HG03520 (cell line): ENCODE measurements at regions not wholly inside any gene's neighbourhood (a gene's known extent, or its start where the extent isn't known, plus 50 kb on each side); places are given as distances from the start of the nearest gene placed in this dataset.

Experiments
- ATAC-seq: cut with Tn5 transposase; IDR thresholded peaks from one replicate; pipeline ENCODE4 v1.9.1; 2021; ENCODE audit warnings: mild to moderate bottlenecking, moderate library complexity; ENCODE audit not compliant: unreplicated experiment

DNA sequence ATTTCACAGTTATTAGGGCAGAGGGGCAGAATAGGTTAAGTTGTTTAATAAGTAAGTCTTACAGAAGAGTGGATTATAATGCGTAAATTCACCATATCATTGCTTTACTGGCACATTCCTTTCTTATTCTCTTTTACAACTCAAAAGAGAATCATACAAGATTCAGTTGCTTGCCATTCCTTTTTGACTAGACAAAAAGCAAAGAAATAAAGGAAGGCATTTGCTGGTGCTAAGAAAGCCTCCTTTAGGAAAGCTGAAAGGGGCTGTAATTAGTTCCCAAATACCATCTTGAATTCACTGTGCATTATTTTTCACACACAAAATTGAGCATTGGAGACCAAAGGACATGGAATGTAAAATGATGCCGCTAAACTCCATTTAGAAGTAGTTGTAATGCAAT, 499.3 kb downstream of the NXPH1 start:
- ATAC-seq: no peak

GRCh38 chr7:8937204-8937603, 503.8 kb downstream of the NXPH1 start:
- ATAC-seq: no peak

DNA sequence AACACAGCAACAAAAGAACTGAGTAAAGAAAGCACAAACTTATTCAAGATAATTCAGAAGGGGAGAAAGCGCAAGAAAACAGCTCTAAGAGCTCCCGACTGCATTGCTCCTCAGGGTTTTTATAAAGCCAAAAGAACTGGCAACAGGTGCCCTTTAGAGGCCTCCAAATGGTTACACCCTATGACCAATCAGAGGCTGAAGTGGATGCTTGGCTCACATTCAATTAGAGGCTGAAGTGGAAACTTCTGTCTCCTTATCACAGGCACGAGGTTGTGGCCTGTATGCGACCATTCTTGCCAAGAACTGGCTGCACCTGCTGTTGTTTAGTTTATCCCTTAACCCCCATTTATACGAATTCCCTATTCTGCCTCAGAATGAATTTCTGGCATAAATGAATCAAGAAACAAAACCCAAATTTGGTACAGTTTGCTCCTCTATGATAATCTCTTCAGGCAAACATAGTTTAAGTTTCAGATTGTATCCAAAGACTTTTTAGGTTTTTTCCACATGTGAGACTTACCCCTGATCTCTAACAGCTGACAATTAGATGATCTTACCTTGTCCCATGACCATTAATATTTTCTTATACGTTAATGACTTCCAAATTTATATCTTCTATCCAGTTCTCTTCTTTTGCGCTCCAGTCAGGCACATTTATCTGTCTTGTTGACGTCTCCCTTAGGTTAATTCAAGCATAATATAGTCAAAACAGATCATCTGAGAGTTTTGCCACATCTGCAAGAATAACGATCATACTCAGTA, 504.8 kb downstream of the NXPH1 start:
- ATAC-seq: no peak

DNA sequence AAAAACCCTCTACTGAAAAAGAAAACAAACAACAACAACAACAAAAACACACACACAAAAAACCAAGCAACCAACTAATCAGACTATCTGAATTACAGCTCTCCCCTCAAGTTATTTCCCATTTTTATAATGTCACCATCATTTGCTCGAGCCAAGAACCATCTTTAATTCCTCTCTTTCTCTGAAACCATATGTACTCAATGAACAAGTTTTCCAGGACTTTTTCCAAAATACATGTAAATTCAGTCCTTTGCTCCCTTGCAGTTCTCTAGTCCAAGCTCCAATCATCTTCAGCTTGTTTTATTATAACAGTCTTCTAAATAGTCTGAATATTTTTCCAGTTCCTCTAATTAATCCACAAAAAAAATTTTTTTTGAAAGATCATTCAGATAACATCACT, 506.0 kb downstream of the NXPH1 start:
- ATAC-seq: no peak

- no peak for ATAC-seq
These were observed 530.3 kb downstream of the NXPH1 start for GRCh38 chr7:8963722-8964121.

- ATAC-seq: no peak
These were observed 531.8 kb downstream of the NXPH1 start for GRCh38 chr7:8965177-8965576.

GRCh38 chr7:8973601-8974000, 540.2 kb downstream of the NXPH1 start:
- no peak for ATAC-seq

DNA sequence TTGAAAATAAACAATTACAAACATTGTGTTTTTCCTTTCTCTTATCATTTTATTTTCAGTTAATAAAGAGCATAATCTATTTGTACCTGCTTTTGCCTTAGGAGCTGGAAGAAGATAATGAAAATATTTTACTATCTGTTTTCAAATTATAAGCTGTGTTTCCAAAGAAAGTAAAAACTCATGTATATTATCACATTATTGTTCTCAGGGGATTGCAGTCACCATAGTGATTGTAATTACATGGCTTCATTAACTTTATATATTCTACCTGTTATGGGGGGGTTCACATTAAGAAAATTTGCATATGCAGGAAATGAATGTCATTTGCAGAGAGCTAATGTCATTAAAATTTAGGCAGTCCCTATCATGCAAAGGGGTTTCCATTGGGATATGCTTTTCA, 542.3 kb downstream of the NXPH1 start:
- ATAC-seq: no peak

DNA sequence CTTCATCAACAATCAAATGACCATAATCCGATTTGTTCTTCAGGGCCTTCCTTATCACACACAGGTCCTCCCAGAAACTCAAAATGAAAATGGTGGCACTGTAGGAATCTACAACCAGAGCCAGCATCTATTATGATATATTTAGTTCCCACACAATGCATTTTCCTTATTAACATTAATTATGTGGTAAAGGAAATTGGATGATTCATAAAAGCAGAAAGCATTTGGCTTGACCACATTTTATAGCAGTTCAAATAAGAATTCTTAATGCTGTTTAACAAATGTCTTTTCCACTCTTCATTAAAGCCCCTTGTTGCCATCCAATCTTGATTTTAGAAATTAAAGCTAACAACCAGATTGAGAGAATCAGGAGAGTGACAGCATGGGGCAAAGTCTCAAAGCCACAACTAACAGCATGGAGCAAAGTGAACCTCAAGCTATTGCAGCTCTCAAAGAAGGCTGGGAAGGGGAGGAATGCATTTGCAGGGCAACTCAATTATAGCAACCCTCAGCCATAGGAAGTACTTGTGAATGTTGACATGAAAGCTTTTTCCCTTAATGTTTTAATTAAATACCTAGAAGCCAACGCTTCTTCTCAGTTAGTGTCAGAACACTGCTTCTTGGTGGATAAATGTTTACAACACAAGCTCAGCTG, 549.1 kb downstream of the NXPH1 start:
- no peak for ATAC-seq

DNA sequence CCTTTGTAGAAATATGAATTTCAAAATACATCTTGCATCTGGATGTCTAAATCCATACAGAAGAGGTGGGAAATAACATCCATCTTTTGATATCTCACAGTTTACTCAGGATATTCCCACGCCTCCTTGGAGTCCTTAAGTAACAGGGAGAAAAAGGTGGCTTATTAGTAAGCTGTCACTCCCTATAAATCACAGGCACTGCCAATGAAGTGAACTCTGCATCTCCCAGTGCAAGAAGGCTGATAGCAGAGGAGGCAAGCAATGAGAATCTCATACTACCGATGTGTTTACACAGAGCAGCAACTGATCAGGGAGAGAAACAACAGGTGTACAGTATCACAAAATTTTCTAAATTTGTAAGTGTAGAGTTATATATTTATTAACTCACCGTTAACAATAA, 551.8 kb downstream of the NXPH1 start:
- ATAC-seq: no peak

DNA sequence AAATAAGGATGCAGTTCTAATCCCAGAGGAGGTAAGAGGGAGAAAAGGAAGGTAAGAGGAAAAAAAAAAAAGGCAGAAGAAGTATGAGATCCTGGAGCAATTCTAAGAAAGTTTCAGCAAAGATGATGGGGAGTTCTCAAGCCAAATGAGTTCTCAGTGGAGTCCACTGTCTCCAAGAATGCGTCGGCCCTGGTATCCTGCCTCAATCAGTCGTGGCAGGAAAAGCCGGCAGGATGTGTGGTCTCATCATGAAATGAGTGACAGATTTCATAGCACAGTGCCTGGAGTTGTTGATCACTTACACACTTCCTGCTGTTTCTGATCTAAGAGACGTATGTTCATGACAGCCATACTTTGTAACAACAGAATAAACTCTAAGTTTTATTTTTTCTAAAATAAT, 554.9 kb downstream of the NXPH1 start:
- ATAC-seq: no peak

DNA sequence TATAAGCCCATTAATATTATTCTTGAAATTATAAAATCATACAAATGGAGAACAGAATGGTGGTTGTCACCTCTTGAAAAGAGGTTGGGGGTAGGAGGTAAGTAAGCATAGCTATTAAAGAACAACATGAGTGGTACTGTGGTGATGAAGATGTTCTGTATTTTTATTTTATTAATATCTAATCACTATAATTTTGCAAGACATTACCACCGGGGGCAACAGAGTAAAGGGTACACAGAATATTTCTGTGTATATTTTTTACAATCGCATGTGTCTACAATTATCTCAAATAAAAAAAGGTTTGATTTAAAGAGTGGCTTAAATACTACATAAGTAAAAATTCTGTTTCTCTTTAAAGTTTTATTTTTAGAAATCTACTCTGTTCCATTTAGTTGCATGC, 557.8 kb downstream of the NXPH1 start:
- ATAC-seq: no peak

GRCh38 chr7:8998762-8999161, 565.4 kb downstream of the NXPH1 start:
- ATAC-seq: no peak

- no peak for ATAC-seq
These were observed 580.5 kb downstream of the NXPH1 start for GRCh38 chr7:9013940-9014339.

DNA sequence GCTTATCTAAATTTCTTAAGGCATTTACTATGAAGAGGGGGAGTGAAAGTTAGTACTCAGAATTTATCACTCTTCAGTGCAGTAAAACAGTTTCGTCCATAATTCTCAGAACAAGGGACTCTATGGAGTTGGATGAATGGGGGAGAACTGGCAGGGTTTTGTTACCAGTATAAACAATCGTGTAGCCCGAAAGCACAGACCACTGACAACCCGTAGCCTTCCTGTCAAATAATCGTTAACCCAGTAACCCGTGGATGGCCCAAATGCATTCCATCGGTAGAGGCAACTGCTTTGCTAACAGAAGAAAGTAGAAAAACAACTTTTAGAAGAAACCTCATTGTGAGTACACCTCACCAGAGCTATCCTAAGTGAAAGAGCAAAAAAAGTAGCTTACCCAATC, 583.9 kb downstream of the NXPH1 start:
- no peak for ATAC-seq

DNA sequence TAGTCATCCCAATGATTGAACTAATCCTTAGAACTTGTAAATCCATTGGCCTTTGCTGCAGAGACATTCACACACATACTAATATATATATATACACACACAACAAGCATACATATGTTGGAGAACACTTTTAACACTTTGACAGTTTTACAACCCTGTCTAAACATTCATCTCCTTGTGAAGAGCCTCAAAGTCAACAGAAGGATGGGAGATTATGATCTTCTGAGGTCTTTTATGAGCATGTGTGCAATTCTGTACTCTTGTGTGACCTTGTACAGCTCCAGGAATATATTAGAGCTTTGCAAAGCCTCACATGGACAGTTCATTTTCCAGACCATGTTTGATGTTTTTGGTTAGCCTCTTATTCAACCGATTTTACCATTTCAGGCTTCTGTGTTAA, 589.0 kb downstream of the NXPH1 start:
- no peak for ATAC-seq

DNA sequence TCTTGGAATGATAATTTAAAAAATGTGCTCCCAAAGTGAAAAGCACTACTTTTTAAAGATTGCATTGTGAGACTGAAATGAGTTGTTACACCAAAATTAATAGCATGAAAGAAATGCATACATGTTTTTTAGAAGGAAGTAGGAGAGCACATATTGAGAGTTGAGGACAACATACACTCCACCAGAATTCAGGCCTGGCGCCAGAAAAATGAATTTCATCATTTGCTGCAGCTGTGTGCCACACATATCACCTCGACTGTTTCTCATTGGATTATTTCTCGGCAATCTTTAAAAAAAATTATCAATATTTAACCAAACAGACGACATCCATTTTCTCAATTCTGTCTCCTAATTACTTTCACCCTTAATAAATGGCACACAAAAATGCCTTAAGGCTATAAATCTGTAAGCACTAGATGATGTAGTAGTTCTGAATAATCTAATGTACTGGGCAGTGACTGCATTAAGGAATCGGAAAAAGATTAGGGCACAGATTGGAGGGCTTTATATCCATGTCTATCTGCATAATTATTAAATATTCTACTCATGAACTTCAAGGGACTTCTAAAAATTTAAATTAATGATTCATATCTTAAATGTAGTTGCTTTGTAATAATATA, 590.4 kb downstream of the NXPH1 start:
- ATAC-seq: no peak

GRCh38 chr7:9026121-9026520, 592.7 kb downstream of the NXPH1 start:
- ATAC-seq: no peak

GRCh38 chr7:9028012-9028411, 594.6 kb downstream of the NXPH1 start:
- ATAC-seq: no peak

DNA sequence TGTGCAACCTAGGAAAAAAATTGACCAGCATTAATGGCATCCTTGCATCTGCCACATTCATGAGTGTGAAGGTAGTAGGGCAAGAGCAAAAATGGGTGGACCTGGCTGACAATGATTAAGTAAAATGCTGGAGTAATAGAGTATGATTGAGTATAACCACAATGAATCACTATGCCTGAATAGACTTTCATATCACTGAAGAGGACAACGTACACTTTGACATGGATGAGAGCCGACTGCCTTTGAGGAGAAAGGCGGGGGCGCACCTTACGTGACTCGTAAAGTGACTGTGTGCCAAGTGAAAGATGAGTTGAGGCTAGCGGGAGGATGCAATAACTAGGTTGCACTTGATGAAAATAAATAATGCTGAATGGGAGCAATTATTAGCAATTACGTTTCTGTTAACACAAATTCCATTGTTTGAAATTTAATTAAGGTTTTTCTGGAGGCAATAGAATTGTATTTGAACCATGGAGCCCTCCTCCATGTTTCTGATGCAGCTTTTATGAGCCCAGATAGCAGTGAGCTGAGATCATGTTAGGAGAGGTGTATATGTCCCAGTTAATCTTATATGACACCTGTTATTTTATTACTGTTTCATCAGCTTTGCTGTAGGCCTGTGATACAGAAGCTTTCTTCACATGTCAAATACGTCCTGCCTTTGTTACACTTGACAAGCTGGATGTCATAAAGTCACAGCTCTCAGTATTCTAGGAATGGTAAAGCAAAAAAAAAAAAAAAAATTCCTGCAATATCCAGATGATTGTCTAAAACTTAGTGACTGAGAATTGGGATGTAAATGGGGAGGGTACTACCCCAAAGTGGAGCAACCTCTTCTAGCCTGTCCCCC, 596.5 kb downstream of the NXPH1 start:
- ATAC-seq: no peak

GRCh38 chr7:9030976-9031375, 597.6 kb downstream of the NXPH1 start:
- no peak for ATAC-seq
